OCI-LY1 (cell line): ENCODE measurements at regions not wholly inside any gene's neighbourhood (a gene's known extent, or its start where the extent isn't known, plus 50 kb on each side); places are given as distances from the start of the nearest gene placed in this dataset.

ENCODE experiments used
- H2AFZ ChIP-seq: fragments of 200-600 bp; sonication (generic), shearing (Covaris generic); 2 replicates; pipeline ENCODE4 v1.6.0; 2014; ENCODE audit warnings: antibody characterized with exemption, mild to moderate bottlenecking, low read length
- H3F3A ChIP-seq: fragments of 200-600 bp; sonication (generic), shearing (Covaris generic); 2 replicates; pipeline ENCODE4 v1.6.0; 2014; ENCODE audit warnings: mild to moderate bottlenecking, antibody characterized with exemption, low read length, moderate library complexity; ENCODE audit not compliant: insufficient read depth
- H3K27ac ChIP-seq: fragments of 200-600 bp; sonication (generic); 2 replicates; pipeline ENCODE4 v1.5.1; 2014; ENCODE audit warnings: low read length, mixed run types, mild to moderate bottlenecking, low read depth; ENCODE audit not compliant: poor library complexity, severe bottlenecking
- H3K27me3 ChIP-seq: fragments of 200-600 bp; sonication (generic); 2 replicates; pipeline ENCODE4 v1.6.0; 2014; ENCODE audit warnings: antibody characterized with exemption, mild to moderate bottlenecking, low read length, moderate library complexity; ENCODE audit not compliant: insufficient read depth
- H3K36me3 ChIP-seq: fragments of 200-600 bp; sonication (generic); 2 replicates; pipeline ENCODE4 v1.6.1; 2014; ENCODE audit warnings: mild to moderate bottlenecking, antibody characterized with exemption, low read length, moderate library complexity, mixed read lengths; ENCODE audit not compliant: insufficient read depth
- H3K4me1 ChIP-seq: fragments of 200-600 bp; sonication (generic); 2 replicates; pipeline ENCODE4 v1.5.1; 2014; ENCODE audit warnings: mild to moderate bottlenecking, low read length, moderate library complexity; ENCODE audit not compliant: insufficient read depth, severe bottlenecking
- H3K4me2 ChIP-seq: fragments of 200-600 bp; sonication (generic), shearing (Covaris generic); 2 replicates; pipeline ENCODE4 v1.6.1; 2014; ENCODE audit warnings: low read length
- H3K4me3 ChIP-seq: fragments of 200-600 bp; sonication (generic); 2 replicates; pipeline ENCODE4 v1.5.1; 2014; ENCODE audit warnings: low read length, low read depth, mild to moderate bottlenecking, mixed read lengths; ENCODE audit not compliant: poor library complexity, severe bottlenecking
- H3K79me2 ChIP-seq: fragments of 200-600 bp; shearing (Covaris generic); 2 replicates; pipeline ENCODE4 v1.6.1; 2016; ENCODE audit warnings: mixed run types, low read length, mixed read lengths; ENCODE audit not compliant: insufficient read depth
- H3K9ac ChIP-seq: fragments of 200-600 bp; sonication (generic), shearing (Covaris generic); 2 replicates; pipeline ENCODE4 v1.6.1; 2014; ENCODE audit warnings: mild to moderate bottlenecking, low read length, mixed read lengths
- H3K9me2 ChIP-seq: fragments of 200-600 bp; sonication (generic), shearing (Covaris generic); 2 replicates; pipeline ENCODE4 v1.6.1; 2014; ENCODE audit warnings: low read depth, mild to moderate bottlenecking, low read length, mixed read lengths
- H3K9me3 ChIP-seq: fragments of 200-600 bp; shearing (Covaris generic); 2 replicates; pipeline ENCODE4 v1.6.1; 2014; ENCODE audit warnings: low read length, mixed read lengths
- H4K20me1 ChIP-seq: fragments of 200-600 bp; sonication (generic), shearing (Covaris generic); 2 replicates; pipeline ENCODE4 v1.6.0; 2016; ENCODE audit warnings: mild to moderate bottlenecking, low read length; ENCODE audit not compliant: insufficient read depth
- CTCF ChIP-seq: fragments of 200-600 bp; sonication (generic), shearing (Covaris generic); IDR thresholded peaks from 2 replicates; pipeline ENCODE4 v1.5.1; 2017; ENCODE audit warnings: mild to moderate bottlenecking, antibody characterized with exemption, low read length, moderate library complexity, mixed read lengths
- EZH2 ChIP-seq: fragments of 200-600 bp; sonication (generic), shearing (Covaris generic); IDR thresholded peaks from 2 replicates; pipeline ENCODE4 v1.8.0; 2017; ENCODE audit warnings: borderline replicate concordance, mixed run types, mild to moderate bottlenecking, antibody characterized with exemption, low read length, moderate library complexity, mixed read lengths

- H3F3A ChIP-seq = no peaks in the 10 kb centered on the region
- no peak overlapping the region for H3K4me2 ChIP-seq
- no peaks in the 10 kb centered on the region for H3K9me2 ChIP-seq
- H3K36me3 ChIP-seq = no peaks in the 10 kb centered on the region
- H3K9ac ChIP-seq = no peak overlapping the region
- no peaks in the 10 kb centered on the region for H3K27me3 ChIP-seq
- TF ChIP-seq EZH2 (no peak), CTCF (no peak)
- H3K4me3 ChIP-seq = no peak overlapping the region
- H3K9me3 ChIP-seq = no peaks in the 10 kb centered on the region
- H4K20me1 ChIP-seq = no peaks in the 10 kb centered on the region
- no peaks in the 10 kb centered on the region for H3K4me1 ChIP-seq
- no peaks in the 10 kb centered on the region for H3K79me2 ChIP-seq
- no peak overlapping the region for H3K27ac ChIP-seq
- H2AFZ ChIP-seq = no peak overlapping the region
Measured at GRCh38 chr2:34093790-34094189, 494.7 kb upstream of the FAM98A start.

- H3K9ac ChIP-seq = no peak overlapping the region
- H2AFZ ChIP-seq = no peak overlapping the region
- no peak overlapping the region for H3K27ac ChIP-seq
- H3K9me3 ChIP-seq = no peaks in the 10 kb centered on the region
- no peaks in the 10 kb centered on the region for H3K9me2 ChIP-seq
- no peak overlapping the region for H3K4me3 ChIP-seq
- no peaks in the 10 kb centered on the region for H3K79me2 ChIP-seq
- no peaks in the 10 kb centered on the region for H3K36me3 ChIP-seq
- no peaks in the 10 kb centered on the region for H4K20me1 ChIP-seq
- no peak overlapping the region for H3K4me2 ChIP-seq
- no peaks in the 10 kb centered on the region for H3K4me1 ChIP-seq
- H3F3A ChIP-seq = no peaks in the 10 kb centered on the region; the same call in 1 of the 2 replicates
- no peak for TF ChIP-seq EZH2
- TF ChIP-seq CTCF = no peak
- H3K27me3 ChIP-seq = no peaks in the 10 kb centered on the region
Measured at GRCh38 chr2:34070196-34070595, 471.1 kb upstream of the FAM98A start.

GRCh38 chr2:34069604-34070003 lies 470.5 kb upstream of the FAM98A start:
- Histone ChIP-seq H2AFZ (no peak overlapping the region), H3K4me2 (no peak overlapping the region), H3K4me3 (no peak overlapping the region), H3K27me3 (no peaks in the 10 kb centered on the region), H3K4me1 (no peaks in the 10 kb centered on the region), H4K20me1 (no peaks in the 10 kb centered on the region), H3K36me3 (no peaks in the 10 kb centered on the region), H3K9me2 (no peaks in the 10 kb centered on the region), H3K79me2 (no peaks in the 10 kb centered on the region), H3K9ac (no peak overlapping the region), H3F3A (no peaks in the 10 kb centered on the region; the same call in 1 of the 2 replicates), H3K27ac (no peak overlapping the region), H3K9me3 (no peaks in the 10 kb centered on the region)
- TF ChIP-seq EZH2 (no peak), CTCF (no peak)
